IMR-90 (cell line): ENCODE measurements at regions not wholly inside any gene's neighbourhood (a gene's known extent, or its start where the extent isn't known, plus 50 kb on each side); places are given as distances from the start of the nearest gene placed in this dataset.

Experiments used
- BHLHE40 ChIP-seq: fragments of 150-350 bp; IDR thresholded peaks from 2 replicates; pipeline ENCODE4 v1.6.1; 2016; ENCODE audit warnings: mild to moderate bottlenecking, low read depth, low read length
- CEBPB ChIP-seq: IDR thresholded peaks from 2 replicates; pipeline ENCODE4 v1.6.1; 2012; ENCODE audit warnings: low read depth, low read length, improper control_type of control experiment
- CHD1 ChIP-seq: IDR thresholded peaks from 2 replicates; pipeline ENCODE4 v1.6.1; 2012; ENCODE audit warnings: low read depth, low read length, improper control_type of control experiment
- CTCF ChIP-seq: conservative IDR thresholded peaks from 2 replicates; pipeline ENCODE4 v1.5.1; 2012; ENCODE audit warnings: mild to moderate bottlenecking, low read depth, low read length, improper control_type of control experiment
- MAFK ChIP-seq: IDR thresholded peaks from 2 replicates; pipeline ENCODE4 v1.6.1; 2012; ENCODE audit warnings: low read depth, low read length, improper control_type of control experiment
- NFE2L2 ChIP-seq: fragments of 150-350 bp; IDR thresholded peaks from 2 replicates; pipeline ENCODE4 v1.6.1; 2016; ENCODE audit warnings: low read depth, mild to moderate bottlenecking, low read length
- POLR2A ChIP-seq: IDR thresholded peaks from 2 replicates; pipeline ENCODE4 v1.6.1; 2012; ENCODE audit warnings: mild to moderate bottlenecking, low read depth, low read length
- RAD21 ChIP-seq: IDR thresholded peaks from 2 replicates; pipeline ENCODE4 v1.6.1; 2012; ENCODE audit warnings: low read length, improper control_type of control experiment
- RCOR1 ChIP-seq: IDR thresholded peaks from 2 replicates; pipeline ENCODE4 v1.6.1; 2012; ENCODE audit warnings: mild to moderate bottlenecking, low read length, improper control_type of control experiment; ENCODE audit not compliant: insufficient replicate concordance
- SMC3 ChIP-seq: fragments of 150-350 bp; IDR thresholded peaks from 2 replicates; pipeline ENCODE4 v1.6.1; 2016; ENCODE audit warnings: low read depth, mild to moderate bottlenecking, antibody characterized with exemption, low read length, moderate library complexity
- TF ChIP-seq, protein P1 (sequence below): fragments of 150-350 bp; IDR thresholded peaks from 2 replicates; pipeline ENCODE4 v1.6.1; 2017; ENCODE audit warnings: mild to moderate bottlenecking, antibody characterized with exemption, low read length, low read depth

GRCh38 chr6:105836889-105837288, 249.2 kb upstream of the PRDM1 start:
- TF ChIP-seq, protein P1, sequence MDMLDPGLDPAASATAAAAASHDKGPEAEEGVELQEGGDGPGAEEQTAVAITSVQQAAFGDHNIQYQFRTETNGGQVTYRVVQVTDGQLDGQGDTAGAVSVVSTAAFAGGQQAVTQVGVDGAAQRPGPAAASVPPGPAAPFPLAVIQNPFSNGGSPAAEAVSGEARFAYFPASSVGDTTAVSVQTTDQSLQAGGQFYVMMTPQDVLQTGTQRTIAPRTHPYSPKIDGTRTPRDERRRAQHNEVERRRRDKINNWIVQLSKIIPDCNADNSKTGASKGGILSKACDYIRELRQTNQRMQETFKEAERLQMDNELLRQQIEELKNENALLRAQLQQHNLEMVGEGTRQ = no peak
- TF ChIP-seq CTCF = no peak
- TF ChIP-seq RAD21 = no peak
- TF ChIP-seq MAFK = no peak
- TF ChIP-seq POLR2A = no peak
- TF ChIP-seq SMC3 = no peak
- no peak for TF ChIP-seq CEBPB
- no peak for TF ChIP-seq BHLHE40
- TF ChIP-seq CHD1 = no peak
- TF ChIP-seq NFE2L2 = no peak
- TF ChIP-seq RCOR1 = no peak
